ENCODE measurements at regions not wholly inside any gene's neighbourhood (a gene's known extent, or its start where the extent isn't known, plus 50 kb on each side); places are given as distances from the start of the nearest gene placed in this dataset.

- no peak for TF ChIP-seq CTCF (conservative IDR thresholded peaks at IDR 0.05; ENCODE audit: low read depth, low read length)
- TF ChIP-seq EZH2 (IDR thresholded peaks at IDR 0.05; ENCODE audit: borderline replicate concordance, low read depth, low read length, poor library complexity, severe bottlenecking): no peak
Observed at GRCh38 chr18:78571831-78572347, 407.7 kb upstream of the SALL3 start.
